Thyroid gland (tissue), 4 donors: ENCODE measurements at regions not wholly inside any gene's neighbourhood (a gene's known extent, or its start where the extent isn't known, plus 50 kb on each side); places are given as distances from the start of the nearest gene placed in this dataset.
A peak's percentile ranks its signal among the peaks of the same experiment; 100 is the strongest.

Experiments
- DNase-seq, 2 donors: peaks; one replicate each; pipeline ENCODE4 v3.0.0-alpha.2; 2019
- H3K27ac ChIP-seq, 3 donors: fragments of 200-600 bp; sonication (generic); 1 replicate in 2 of 3; 2 replicates in 1 of 3; pipeline ENCODE4 v1.5.1; 2016 to 2019; ENCODE audit warnings: mild to moderate bottlenecking in 1 of 3, moderate library complexity in 1 of 3
- H3K27me3 ChIP-seq: fragments of 200-600 bp; sonication (generic); one replicate; pipeline ENCODE4 v1.5.1; 2019
- H3K36me3 ChIP-seq, 2 donors: fragments of 200-600 bp; sonication (generic); one replicate each; pipeline ENCODE4 v1.5.1; 2016 to 2019
- H3K4me1 ChIP-seq, 2 donors: fragments of 200-600 bp; sonication (generic); one replicate each; pipeline ENCODE4 v1.5.1; 2017 to 2019
- H3K4me3 ChIP-seq, 3 donors: fragments of 200-600 bp; sonication (generic); replicated peaks in 1 of 3; 1 replicate in 2 of 3; 2 replicates in 1 of 3; pipeline ENCODE4 v1.5.1; 2016; ENCODE audit warnings: mild to moderate bottlenecking in 1 of 3
- H3K9me3 ChIP-seq: fragments of 200-600 bp; sonication (generic); one replicate; pipeline ENCODE4 v1.5.1; 2017
- POLR2A ChIP-seq, 2 donors: fragments of 450-650 bp; IDR thresholded peaks; one replicate each; pipeline ENCODE4 v1.6.1; 2017; ENCODE audit warnings: antibody characterized with exemption in 2 of 2, mild to moderate bottlenecking in 2 of 2, moderate library complexity in 1 of 2
- WGBS, 2 donors: methylation state at CpG; one replicate each; pipeline ENCODE4 v1.1.5; 2017; 5-methylcytosine and 5-hydroxymethylcytosine counted together
- intact Hi-C: fragments of 100-400 bp; cut with DNase I; formaldehyde crosslinking; loops from one replicate; pipeline ENCODE4 v1.15.1; 2023
- TF ChIP-seq, protein P1 (sequence below), 6 experiments: fragments of 200-600 bp in 3 of 6; fragments of 450-650 bp in 3 of 6; sonication (generic) in 3 of 6; IDR thresholded peaks; one replicate each; pipeline ENCODE4 v1.5.1; 2016 to 2019; ENCODE audit warnings: antibody characterized with exemption in 6 of 6, mild to moderate bottlenecking in 2 of 6, inconsistent platforms in 1 of 6, moderate library complexity in 1 of 6

DNA sequence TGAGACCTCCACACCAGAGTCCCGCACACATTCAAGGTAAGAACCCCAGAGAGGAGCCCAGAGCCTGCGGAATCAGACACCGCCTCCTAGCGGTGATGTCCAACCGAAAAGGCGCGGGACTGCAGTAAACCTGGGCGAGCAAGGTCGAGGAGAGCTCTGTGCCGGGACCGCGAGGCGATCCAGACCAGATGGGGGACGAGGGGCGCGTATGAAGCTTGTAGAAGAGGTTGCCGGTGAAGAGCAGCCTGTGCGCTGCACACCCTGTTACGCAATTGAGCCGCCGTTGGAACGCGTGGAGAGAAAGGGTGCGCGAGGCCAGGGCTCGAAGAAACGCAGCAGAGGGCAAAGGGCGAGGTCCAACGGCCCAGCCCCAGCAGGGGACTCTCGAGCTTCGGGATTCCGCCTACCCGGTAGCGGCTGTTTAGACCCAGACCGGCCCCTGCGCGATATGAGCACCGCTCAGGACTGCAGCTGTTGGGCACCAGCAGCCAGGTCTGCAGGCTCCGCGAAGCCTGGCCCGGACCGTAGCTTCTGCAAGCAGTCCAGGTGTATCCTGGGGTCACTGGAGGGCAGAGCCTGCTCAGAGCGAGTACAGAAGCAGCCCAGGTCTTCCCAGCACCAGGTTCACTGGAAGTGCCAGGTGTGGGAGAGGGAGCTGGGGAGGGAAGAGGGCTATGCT, 65.9 kb upstream of the ZNF599 start:
- Histone ChIP-seq H3K4me3 (no peak overlapping the region), H3K27ac (no peak overlapping the region), H3K36me3 (no peaks in the 10 kb centered on the region), H3K9me3 (no peaks in the 10 kb centered on the region), H3K4me1 (no peaks in the 10 kb centered on the region), H3K27me3 (no peaks in the 10 kb centered on the region)
- TF ChIP-seq, protein P1, sequence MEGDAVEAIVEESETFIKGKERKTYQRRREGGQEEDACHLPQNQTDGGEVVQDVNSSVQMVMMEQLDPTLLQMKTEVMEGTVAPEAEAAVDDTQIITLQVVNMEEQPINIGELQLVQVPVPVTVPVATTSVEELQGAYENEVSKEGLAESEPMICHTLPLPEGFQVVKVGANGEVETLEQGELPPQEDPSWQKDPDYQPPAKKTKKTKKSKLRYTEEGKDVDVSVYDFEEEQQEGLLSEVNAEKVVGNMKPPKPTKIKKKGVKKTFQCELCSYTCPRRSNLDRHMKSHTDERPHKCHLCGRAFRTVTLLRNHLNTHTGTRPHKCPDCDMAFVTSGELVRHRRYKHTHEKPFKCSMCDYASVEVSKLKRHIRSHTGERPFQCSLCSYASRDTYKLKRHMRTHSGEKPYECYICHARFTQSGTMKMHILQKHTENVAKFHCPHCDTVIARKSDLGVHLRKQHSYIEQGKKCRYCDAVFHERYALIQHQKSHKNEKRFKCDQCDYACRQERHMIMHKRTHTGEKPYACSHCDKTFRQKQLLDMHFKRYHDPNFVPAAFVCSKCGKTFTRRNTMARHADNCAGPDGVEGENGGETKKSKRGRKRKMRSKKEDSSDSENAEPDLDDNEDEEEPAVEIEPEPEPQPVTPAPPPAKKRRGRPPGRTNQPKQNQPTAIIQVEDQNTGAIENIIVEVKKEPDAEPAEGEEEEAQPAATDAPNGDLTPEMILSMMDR (IDR thresholded peaks at IDR 0.05), result peak in 1 of 6 experiments; percentile 16
- TF ChIP-seq POLR2A (IDR thresholded peaks at IDR 0.05), result no peak
- DNase-seq, result no peak
- intact Hi-C loops, result no loop called here
- WGBS, 2 donors, result 9 to 19% methylated on average over 39 to 43 of the region's 43 CpGs

DNA sequence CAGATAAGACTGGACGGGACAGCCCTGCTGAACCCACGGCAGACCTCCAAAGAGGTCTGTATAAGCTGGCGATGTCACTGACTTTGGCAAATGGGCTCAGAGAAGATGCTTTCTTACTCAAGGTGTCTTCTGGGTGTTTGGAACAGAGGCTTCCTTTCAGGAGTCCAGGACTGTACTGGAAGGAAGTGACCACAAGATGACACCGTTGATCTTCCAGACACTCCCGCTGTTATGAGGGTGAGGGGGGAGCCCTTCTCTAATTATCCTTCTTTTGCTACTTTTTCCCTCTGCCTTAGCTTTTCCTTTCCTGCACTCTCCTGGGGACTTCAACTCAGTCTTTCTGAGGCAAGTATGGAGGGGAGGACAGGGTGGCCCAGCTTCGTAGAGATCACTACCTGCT, 65.2 kb upstream of the ZNF599 start:
- intact Hi-C loops, result no loop called here
- Histone ChIP-seq H3K4me1 (no peaks in the 10 kb centered on the region), H3K9me3 (no peaks in the 10 kb centered on the region), H3K4me3 (no peak overlapping the region), H3K27me3 (no peaks in the 10 kb centered on the region), H3K36me3 (no peaks in the 10 kb centered on the region), H3K27ac (peak overlapping the region in 2 of 3 donors; percentile 12 to 50)
- 59 to 60% methylated on average over 6 of the region's 6 CpGs for WGBS, 2 donors
- no peak for DNase-seq
- TF ChIP-seq POLR2A (IDR thresholded peaks at IDR 0.05), result no peak
- TF ChIP-seq, protein P1 (IDR thresholded peaks at IDR 0.05), result no peak

DNA sequence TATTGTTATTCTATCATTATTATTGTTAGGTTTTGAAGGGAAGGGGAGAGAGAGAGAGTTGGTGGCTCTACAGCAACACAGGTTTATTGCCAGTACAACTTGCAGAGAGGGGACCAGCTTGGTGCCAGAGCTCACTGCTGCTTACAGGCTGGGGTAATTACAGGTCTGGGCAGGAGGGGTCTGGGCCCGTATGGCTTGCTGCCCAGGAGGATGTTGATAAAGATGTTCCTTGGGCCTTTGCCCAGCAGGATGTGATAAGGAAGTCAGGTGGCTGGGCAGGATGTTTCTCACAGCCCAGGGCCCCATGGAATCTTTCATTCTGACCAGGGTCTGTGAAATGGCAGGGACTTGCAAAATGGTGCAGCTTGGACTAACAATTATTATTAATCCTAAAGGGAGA, 64.2 kb upstream of the ZNF599 start:
- no peaks in the 10 kb centered on the region for H3K4me1 ChIP-seq
- H3K4me3 ChIP-seq, result no peak overlapping the region
- H3K27ac ChIP-seq, result peak overlapping the region in 1 of 3 donors; percentile 50
- no peaks in the 10 kb centered on the region for H3K9me3 ChIP-seq
- no peaks in the 10 kb centered on the region for H3K36me3 ChIP-seq
- intact Hi-C loops, result no loop called here
- DNase-seq, result peak; percentile 17 to 19
- 27 to 67% methylated on average over 1 of the region's 1 CpG for WGBS, 2 donors
- no peaks in the 10 kb centered on the region for H3K27me3 ChIP-seq
- TF ChIP-seq, protein P1 (IDR thresholded peaks at IDR 0.05), result no peak
- no peak for TF ChIP-seq POLR2A (IDR thresholded peaks at IDR 0.05)

DNA sequence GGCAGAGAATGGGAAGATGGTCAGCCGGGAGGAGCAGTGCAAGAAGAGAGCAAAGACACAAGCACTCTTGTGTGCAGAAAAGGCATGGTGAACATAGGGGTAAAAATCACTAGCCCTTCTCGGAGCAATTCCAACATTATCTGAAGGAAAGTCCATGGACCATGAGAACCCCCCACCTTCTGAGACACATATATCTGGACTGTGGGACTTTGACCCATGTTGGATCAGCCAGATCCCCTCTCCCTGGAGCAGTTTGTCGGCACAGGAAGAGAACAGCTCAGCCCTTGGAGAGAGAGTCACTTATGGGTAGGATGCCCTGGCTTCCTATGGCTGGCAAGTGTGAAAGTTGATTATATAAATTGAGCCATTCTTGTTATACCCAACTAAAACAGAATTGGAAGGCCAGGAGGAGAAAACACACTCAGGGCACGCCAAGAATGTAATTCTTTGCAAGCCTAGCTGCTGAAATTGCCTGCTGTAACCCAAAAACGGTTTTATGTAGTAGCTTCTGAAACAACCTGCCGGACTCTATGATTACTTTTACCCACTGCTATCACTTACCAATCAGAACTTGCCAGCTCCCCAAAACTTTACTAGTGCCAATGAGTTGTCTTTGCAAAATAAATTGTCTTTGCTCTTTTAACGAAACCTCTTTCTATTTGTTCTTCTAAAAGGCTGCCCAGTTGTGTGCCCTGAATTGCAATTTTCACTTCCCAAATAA, 62.8 kb upstream of the ZNF599 start:
- no peaks in the 10 kb centered on the region for H3K27me3 ChIP-seq
- DNase-seq, result no peak
- intact Hi-C loops, result no loop called here
- H3K9me3 ChIP-seq, result no peaks in the 10 kb centered on the region
- TF ChIP-seq, protein P1 (IDR thresholded peaks at IDR 0.05), result no peak
- no peak for TF ChIP-seq POLR2A (IDR thresholded peaks at IDR 0.05)
- H3K27ac ChIP-seq, result no peak overlapping the region
- no peaks in the 10 kb centered on the region for H3K4me1 ChIP-seq
- no peak overlapping the region for H3K4me3 ChIP-seq
- WGBS, 2 donors, result 77 to 89% methylated on average over 7 of the region's 7 CpGs
- no peaks in the 10 kb centered on the region for H3K36me3 ChIP-seq

DNA sequence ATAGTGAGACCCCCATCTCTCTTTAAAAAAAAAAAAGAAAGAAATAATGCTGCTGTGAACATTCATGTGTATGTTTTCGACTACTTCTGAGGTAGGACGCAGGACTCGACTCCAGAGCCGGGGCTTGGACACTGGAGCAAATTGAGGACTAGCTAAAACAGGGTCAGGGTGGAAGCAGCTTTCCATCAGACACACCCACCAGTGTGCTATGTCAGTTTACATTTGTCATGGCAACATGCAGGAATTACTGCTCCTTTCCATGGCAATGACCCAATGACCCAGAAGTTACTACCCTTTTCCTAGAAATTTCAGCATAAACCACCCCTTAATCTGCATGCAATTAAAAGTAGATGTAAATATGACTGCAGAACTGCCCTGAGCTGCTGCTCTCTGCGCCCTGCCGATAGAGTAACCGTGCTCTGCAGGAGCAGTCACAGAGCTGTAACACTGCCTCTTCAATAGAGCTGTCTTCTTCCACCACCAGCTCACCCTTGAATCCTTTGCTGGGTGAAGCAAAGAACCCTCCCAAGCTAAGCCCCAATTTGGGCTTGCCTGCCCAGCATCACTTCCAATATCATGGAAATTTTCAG, 61.6 kb upstream of the ZNF599 start:
- DNase-seq, result no peak
- 82 to 92% methylated on average over 7 of the region's 7 CpGs for WGBS, 2 donors
- no peaks in the 10 kb centered on the region for H3K4me1 ChIP-seq
- no peaks in the 10 kb centered on the region for H3K27me3 ChIP-seq
- no peak overlapping the region for H3K4me3 ChIP-seq
- H3K9me3 ChIP-seq, result no peaks in the 10 kb centered on the region
- no peak overlapping the region for H3K27ac ChIP-seq
- H3K36me3 ChIP-seq, result no peaks in the 10 kb centered on the region
- no peak for TF ChIP-seq POLR2A (IDR thresholded peaks at IDR 0.05)
- TF ChIP-seq, protein P1 (IDR thresholded peaks at IDR 0.05), result no peak
- intact Hi-C loops, result no loop called here
